ENCODE measurements at regions not wholly inside any gene's neighbourhood (a gene's known extent, or its start where the extent isn't known, plus 50 kb on each side); places are given as distances from the start of the nearest gene placed in this dataset.
"Not testable (repeated sequence)": the region's sequence is repeated elsewhere in the genome, so short reads cannot be mapped to it uniquely, and the experiment has no call there.

DNA sequence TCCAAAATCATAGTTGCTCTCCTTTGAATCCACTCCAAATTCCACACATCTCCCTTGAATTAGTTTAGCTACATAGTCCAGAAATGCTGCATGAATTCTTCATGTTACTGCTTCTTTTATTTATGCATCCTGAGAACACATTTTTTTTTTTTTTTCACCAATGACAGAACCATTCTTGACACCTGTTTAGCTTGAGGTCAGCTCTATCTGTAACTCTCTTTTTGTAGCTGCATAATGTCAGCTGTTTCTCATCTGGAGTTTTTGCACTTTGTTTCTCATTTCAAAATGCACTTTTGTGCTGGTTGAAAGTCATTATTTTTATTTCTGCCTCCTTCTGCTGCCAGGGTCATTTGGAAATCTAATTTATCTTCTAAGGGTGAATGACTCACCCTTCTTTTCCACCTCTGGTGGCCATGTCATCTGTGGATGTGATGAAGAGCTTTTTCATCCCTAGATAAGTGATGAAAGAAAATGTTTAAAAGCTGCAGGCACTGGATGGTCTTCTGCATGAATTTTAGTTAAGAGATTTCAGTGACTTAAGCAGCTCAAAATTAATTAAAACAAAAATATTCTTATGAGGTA lies 93.7 kb downstream of the JRKL start:
- Mint-ChIP-seq H3K27ac (no peak overlapping the region), H3K36me3 (no peaks in the 10 kb centered on the region), H3K4me3 (no peak overlapping the region), H3K9me3 (no peaks in the 10 kb centered on the region), H3K27me3 (peaks cover 8 to 12% of the 10 kb centered on the region in 2 donors), H3K4me1 (no peaks in the 10 kb centered on the region)
- ATAC-seq (replicated peaks) (no peak), DNase-seq (no peak)

DNA sequence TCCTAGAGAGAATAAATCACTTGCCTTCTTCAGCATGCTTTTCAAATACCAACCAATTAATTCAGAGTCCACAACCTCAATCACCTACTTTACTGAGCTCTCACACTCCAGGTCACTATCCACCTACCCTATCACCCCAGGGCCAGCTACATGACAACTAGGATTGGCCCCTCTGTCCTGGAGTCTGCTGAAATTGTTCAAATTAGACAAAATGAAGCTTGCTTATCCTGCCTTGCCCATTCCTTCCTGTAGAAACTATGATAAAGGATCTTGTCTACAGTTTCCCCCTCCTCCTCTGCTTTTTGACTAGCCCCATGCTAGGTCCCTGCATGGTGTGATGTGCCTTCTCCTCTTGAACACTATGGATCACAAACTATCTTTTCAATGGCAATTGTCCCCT lies 94.5 kb downstream of the JRKL start:
- H3K4me3 Mint-ChIP-seq, result no peak overlapping the region
- no peaks in the 10 kb centered on the region for H3K36me3 Mint-ChIP-seq
- no peak overlapping the region for H3K27ac Mint-ChIP-seq
- no peaks in the 10 kb centered on the region for H3K9me3 Mint-ChIP-seq
- peaks cover 13 to 14% of the 10 kb centered on the region in 2 donors for H3K27me3 Mint-ChIP-seq
- ATAC-seq (replicated peaks), result no peak
- DNase-seq, result no peak
- no peaks in the 10 kb centered on the region for H3K4me1 Mint-ChIP-seq

GRCh38 chr11:96486890-96487611 lies 97.2 kb downstream of the JRKL start:
- Mint-ChIP-seq H3K4me3 (no peak overlapping the region), H3K4me1 (no peaks in the 10 kb centered on the region), H3K36me3 (no peaks in the 10 kb centered on the region), H3K9me3 (no peaks in the 10 kb centered on the region), H3K27ac (no peak overlapping the region), H3K27me3 (peaks cover 18 to 22% of the 10 kb centered on the region in 2 donors)
- no peak for DNase-seq
- ATAC-seq (replicated peaks), result no peak

- H3K4me3 Mint-ChIP-seq; H3K4me1 Mint-ChIP-seq; H3K36me3 Mint-ChIP-seq; H3K9me3 Mint-ChIP-seq; ATAC-seq (replicated peaks); H3K27ac Mint-ChIP-seq; DNase-seq: not testable (repeated sequence)
- peaks cover 18 to 22% of the 10 kb centered on the region in 2 donors for H3K27me3 Mint-ChIP-seq
These were observed 99.1 kb downstream of the JRKL start for GRCh38 chr11:96488911-96489310.

- no peak overlapping the region for H3K4me3 Mint-ChIP-seq
- no peaks in the 10 kb centered on the region for H3K4me1 Mint-ChIP-seq
- no peak for DNase-seq
- peaks cover 4 to 5% of the 10 kb centered on the region in 2 donors for H3K27me3 Mint-ChIP-seq
- H3K27ac Mint-ChIP-seq, result no peak overlapping the region
- no peak for ATAC-seq (replicated peaks)
- H3K36me3 Mint-ChIP-seq, result no peaks in the 10 kb centered on the region
- H3K9me3 Mint-ChIP-seq, result no peaks in the 10 kb centered on the region
These were observed 110.6 kb downstream of the JRKL start for GRCh38 chr11:96500440-96500839.

- no peak overlapping the region for H3K4me3 Mint-ChIP-seq
- H3K4me1 Mint-ChIP-seq, result no peaks in the 10 kb centered on the region
- no peaks in the 10 kb centered on the region for H3K9me3 Mint-ChIP-seq
- no peak overlapping the region for H3K27ac Mint-ChIP-seq
- H3K36me3 Mint-ChIP-seq, result no peaks in the 10 kb centered on the region
- ATAC-seq (replicated peaks), result no peak
- no peak for DNase-seq
- H3K27me3 Mint-ChIP-seq, result no peaks in the 10 kb centered on the region
These were observed 116.2 kb downstream of the JRKL start for GRCh38 chr11:96506041-96506440.

- Mint-ChIP-seq H3K36me3 (no peaks in the 10 kb centered on the region), H3K9me3 (no peaks in the 10 kb centered on the region), H3K4me1 (no peaks in the 10 kb centered on the region), H3K27me3 (no peaks in the 10 kb centered on the region), H3K27ac (no peak overlapping the region), H3K4me3 (no peak overlapping the region)
- ATAC-seq (replicated peaks) (no peak), DNase-seq (no peak)
These were observed 117.1 kb downstream of the JRKL start for GRCh38 chr11:96506953-96507354.

DNA sequence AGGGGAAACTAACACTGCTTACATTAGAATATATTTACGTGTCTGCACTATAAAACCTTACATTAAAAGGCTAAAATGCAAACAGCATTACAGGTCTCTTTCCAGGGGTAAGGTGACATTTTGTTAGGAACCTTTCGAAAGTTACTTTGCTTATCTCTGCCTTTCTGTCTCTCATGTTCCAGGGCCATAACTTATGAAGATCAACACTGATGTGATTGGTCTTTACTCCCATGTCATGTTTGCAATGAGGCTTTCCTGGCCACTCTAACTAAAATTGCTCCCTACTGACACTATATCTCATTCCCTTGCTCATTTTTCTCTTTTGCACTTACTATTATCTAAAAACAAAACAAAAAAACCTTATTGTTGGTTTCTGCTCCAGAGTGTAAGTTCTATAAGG lies 119.0 kb downstream of the JRKL start:
- Mint-ChIP-seq H3K27ac (no peak overlapping the region), H3K4me3 (no peak overlapping the region), H3K4me1 (no peaks in the 10 kb centered on the region), H3K9me3 (no peaks in the 10 kb centered on the region), H3K36me3 (no peaks in the 10 kb centered on the region), H3K27me3 (no peaks in the 10 kb centered on the region)
- no peak for ATAC-seq (replicated peaks)
- no peak for DNase-seq

GRCh38 chr11:96520939-96521338 lies 131.1 kb downstream of the JRKL start:
- ATAC-seq (replicated peaks), result no peak
- H3K9me3 Mint-ChIP-seq, result peaks cover 0 to 3% of the 10 kb centered on the region in 2 donors
- no peak overlapping the region for H3K27ac Mint-ChIP-seq
- H3K4me1 Mint-ChIP-seq, result no peaks in the 10 kb centered on the region
- H3K36me3 Mint-ChIP-seq, result no peaks in the 10 kb centered on the region
- DNase-seq, result no peak
- H3K4me3 Mint-ChIP-seq, result no peak overlapping the region
- peaks cover 3 to 14% of the 10 kb centered on the region in 2 donors for H3K27me3 Mint-ChIP-seq

- ATAC-seq (replicated peaks), result no peak
- Mint-ChIP-seq H3K27me3 (peaks cover 3 to 14% of the 10 kb centered on the region in 2 donors), H3K36me3 (no peaks in the 10 kb centered on the region)
These were observed 133.8 kb downstream of the JRKL start for GRCh38 chr11:96523656-96524055.

DNA sequence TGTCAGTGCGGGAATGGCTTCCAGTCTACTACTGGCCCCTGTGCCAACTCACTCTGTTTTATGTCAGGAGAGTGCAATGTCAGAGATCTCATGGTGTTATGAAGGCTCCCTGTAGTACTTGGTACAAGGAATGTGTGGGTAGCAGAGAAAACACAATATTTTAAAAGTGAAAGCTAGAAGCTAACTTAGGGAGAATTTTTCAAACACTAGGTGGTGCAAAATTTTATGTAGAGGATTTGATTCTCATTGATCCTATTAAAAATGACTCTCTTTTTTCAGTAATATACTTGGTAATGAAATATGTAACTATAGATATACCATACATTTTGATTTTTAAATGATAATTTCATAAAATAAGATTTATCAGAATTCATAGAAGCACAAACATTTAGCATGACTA lies 134.7 kb downstream of the JRKL start:
- Mint-ChIP-seq H3K4me3 (no peak overlapping the region), H3K36me3 (no peaks in the 10 kb centered on the region), H3K9me3 (peaks cover 8% of the 10 kb centered on the region in 2 donors), H3K27ac (no peak overlapping the region), H3K4me1 (no peaks in the 10 kb centered on the region), H3K27me3 (peaks cover 3 to 14% of the 10 kb centered on the region in 2 donors)
- no peak for DNase-seq
- ATAC-seq (replicated peaks), result no peak

More at GRCh38 chr11:96523656-96524055, 133.8 kb downstream of the JRKL start:
- Mint-ChIP-seq H3K4me1 (no peaks in the 10 kb centered on the region), H3K9me3 (peaks cover 4 to 5% of the 10 kb centered on the region in 2 donors), H3K27ac (no peak overlapping the region), H3K4me3 (no peak overlapping the region)
- DNase-seq, result no peak

GRCh38 chr11:96530473-96530872 lies 140.7 kb downstream of the JRKL start:
- no peak for ATAC-seq (replicated peaks)
- no peak for DNase-seq
- H3K27ac Mint-ChIP-seq, result no peak overlapping the region
- H3K4me1 Mint-ChIP-seq, result no peaks in the 10 kb centered on the region
- H3K36me3 Mint-ChIP-seq, result no peaks in the 10 kb centered on the region
- H3K27me3 Mint-ChIP-seq, result no peaks in the 10 kb centered on the region
- no peak overlapping the region for H3K4me3 Mint-ChIP-seq
- peaks cover 9 to 14% of the 10 kb centered on the region in 2 donors for H3K9me3 Mint-ChIP-seq

DNA sequence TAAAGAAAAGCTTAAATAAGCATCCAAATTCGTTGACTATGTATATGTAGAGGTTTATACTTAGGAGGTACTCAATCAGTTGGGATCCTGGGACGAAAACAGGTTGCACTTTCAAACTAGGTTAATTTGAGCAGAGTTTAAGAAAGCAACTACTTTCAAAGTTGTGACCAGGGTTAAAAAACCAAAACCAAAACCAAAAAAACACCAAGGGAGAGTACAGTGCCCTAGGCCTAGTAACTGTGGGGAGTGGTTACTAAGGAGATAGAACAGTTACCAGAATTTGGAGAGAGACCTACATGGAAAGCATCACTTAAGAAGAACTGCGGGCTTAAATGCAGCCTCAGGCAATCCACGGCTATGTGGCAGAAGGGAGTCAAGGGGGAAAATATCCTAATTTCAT lies 148.3 kb downstream of the JRKL start:
- H3K27ac Mint-ChIP-seq, result no peak overlapping the region
- no peaks in the 10 kb centered on the region for H3K27me3 Mint-ChIP-seq
- no peak overlapping the region for H3K4me3 Mint-ChIP-seq
- H3K36me3 Mint-ChIP-seq, result no peaks in the 10 kb centered on the region
- H3K4me1 Mint-ChIP-seq, result no peaks in the 10 kb centered on the region
- DNase-seq (no peak), ATAC-seq (replicated peaks) (no peak)
- H3K9me3 Mint-ChIP-seq, result no peaks in the 10 kb centered on the region

- Mint-ChIP-seq H3K9me3 (no peaks in the 10 kb centered on the region), H3K4me3 (no peak overlapping the region), H3K36me3 (no peaks in the 10 kb centered on the region), H3K27ac (no peak overlapping the region), H3K27me3 (no peaks in the 10 kb centered on the region), H3K4me1 (no peaks in the 10 kb centered on the region)
- no peak for ATAC-seq (replicated peaks)
- no peak for DNase-seq
These were observed 148.8 kb downstream of the JRKL start for GRCh38 chr11:96538622-96539021.

GRCh38 chr11:96540875-96541274 lies 151.1 kb downstream of the JRKL start:
- Mint-ChIP-seq H3K4me1 (no peaks in the 10 kb centered on the region), H3K4me3 (no peak overlapping the region), H3K27me3 (no peaks in the 10 kb centered on the region)

More at GRCh38 chr11:96540875-96541274, 151.1 kb downstream of the JRKL start:
- DNase-seq, result no peak
- ATAC-seq (replicated peaks), result no peak
- Mint-ChIP-seq H3K27ac (no peak overlapping the region), H3K36me3 (no peaks in the 10 kb centered on the region), H3K9me3 (no peaks in the 10 kb centered on the region)
